GM12878 (cell line): ENCODE measurements at regions not wholly inside any gene's neighbourhood (a gene's known extent, or its start where the extent isn't known, plus 50 kb on each side); places are given as distances from the start of the nearest gene placed in this dataset.

ENCODE experiments used
- ATAC-seq: fragments of 200-7000 bp; cut with Tn5 transposase; 3 replicates; pipeline ENCODE4 v1.9.1; 2020; ENCODE audit warnings: mild to moderate bottlenecking, moderate library complexity
- BruUV-seq: library from RNA; stranded (reverse); fragments of 400-500 nt; replicated peaks from 2 replicates; lab custom pipeline; 2021; lab: Mats Ljungman, UMichigan
- CTCF ChIA-PET: fragments of 300-600 bp; sonication (Branson Sonifier 250); formaldehyde crosslinking; extraction: SDS; loops from one replicate; lab custom pipeline; 2021; ENCODE audit warnings: inconsistent platforms; lab: Yijun Ruan, JAX
- POLR2A ChIA-PET: fragments of 350-600 bp; formaldehyde crosslinking; extraction: SDS; loops from one replicate; lab custom pipeline; 2021; ENCODE audit warnings: inconsistent platforms; lab: Charles Lee
- RAD21 ChIA-PET: fragments of 300-600 bp; sonication (Branson Sonifier 250); formaldehyde crosslinking; loops from one replicate; lab custom pipeline; 2023; ENCODE audit warnings: antibody characterized with exemption; ENCODE audit not compliant: unreplicated experiment; lab: Charles Lee
- SMC1A ChIA-PET: fragments of 300-600 bp; sonication (Branson Sonifier 250); formaldehyde crosslinking; loops from one replicate; lab custom pipeline; 2023; ENCODE audit not compliant: unreplicated experiment, uncharacterized antibody; lab: Charles Lee
- DNase-seq: peaks from one replicate; pipeline ENCODE4 v3.0.0-alpha.2; 2011; ENCODE audit warnings: low read depth, low spot score
- FAIRE-seq: peaks from 3 replicates; lab custom pipeline; 2011; peaks lifted over from hg19 to GRCh38; lab: Jason Lieb, UNC
- H2AFZ ChIP-seq: 2 replicates; pipeline ENCODE4 v1.6.0; 2011; ENCODE audit warnings: low read depth, low read length, control low read depth; ENCODE audit not compliant: control insufficient read depth
- H3K27ac ChIP-seq: 2 replicates; pipeline ENCODE4 v1.5.1; 2011; ENCODE audit warnings: control low read depth; ENCODE audit not compliant: control insufficient read depth, insufficient read depth
- H3K27me3 ChIP-seq, 2 experiments: replicated peaks in 1 of 2; 2 replicates each; pipeline versions ENCODE4 v1.6.0 to v1.6.1; 2011; ENCODE audit warnings: low read length in 1 of 2; ENCODE audit not compliant: control insufficient read depth in 2 of 2, insufficient read depth in 2 of 2
- H3K36me3 ChIP-seq, 2 experiments: 2 replicates each; pipeline ENCODE4 v1.5.1; 2011; ENCODE audit warnings: low read length in 1 of 2; ENCODE audit not compliant: control insufficient read depth in 2 of 2, insufficient read depth in 2 of 2
- H3K4me1 ChIP-seq: 2 replicates; pipeline ENCODE4 v1.6.1; 2011; ENCODE audit warnings: mild to moderate bottlenecking, low read length, moderate library complexity, mixed read lengths; ENCODE audit not compliant: control insufficient read depth, insufficient read depth
- H3K4me2 ChIP-seq: 2 replicates; pipeline ENCODE4 v1.6.0; 2011; ENCODE audit warnings: control low read depth; ENCODE audit not compliant: control insufficient read depth, insufficient read depth
- H3K4me3 ChIP-seq: fragments of 200-600 bp; sonication (generic); 2 replicates; pipeline ENCODE4 v1.5.1; 2016
- H3K79me2 ChIP-seq: 2 replicates; pipeline ENCODE4 v1.6.0; 2011; ENCODE audit warnings: low read length; ENCODE audit not compliant: control insufficient read depth, insufficient read depth
- H3K9ac ChIP-seq: 2 replicates; pipeline ENCODE4 v1.8.0; 2011; ENCODE audit warnings: low read length, control low read depth, mixed read lengths; ENCODE audit not compliant: control insufficient read depth, insufficient read depth
- H3K9me3 ChIP-seq: replicated peaks from 3 replicates; pipeline ENCODE4 v1.5.1; 2011; ENCODE audit warnings: mild to moderate bottlenecking, low read length; ENCODE audit not compliant: control insufficient read depth, insufficient read depth
- H4K20me1 ChIP-seq: 2 replicates; pipeline ENCODE4 v1.6.0; 2011; ENCODE audit not compliant: control insufficient read depth, insufficient read depth
- BRCA1 ChIP-seq: IDR thresholded peaks from 2 replicates; pipeline ENCODE4 v1.6.1; 2011; ENCODE audit warnings: low read depth, low read length, improper control_type of control experiment
- EGR1 ChIP-seq, 2 experiments: IDR thresholded peaks; 1 replicate in 1 of 2; 2 replicates in 1 of 2; pipeline ENCODE4 v1.6.1; 2011 to 2012; ENCODE audit warnings: low read depth in 2 of 2, low read length in 2 of 2, borderline replicate concordance in 1 of 2, mild to moderate bottlenecking in 1 of 2, moderate library complexity in 1 of 2
- MXI1 ChIP-seq: fragments of 150-350 bp; IDR thresholded peaks from 2 replicates; pipeline ENCODE4 v1.6.1; 2011; ENCODE audit warnings: low read depth, mild to moderate bottlenecking, inconsistent platforms, low read length, improper control_type of control experiment
- PAX5 ChIP-seq: IDR thresholded peaks from 2 replicates; pipeline ENCODE4 v1.6.1; 2011; ENCODE audit warnings: low read depth, low read length, borderline replicate concordance
- POLR2AphosphoS5 ChIP-seq: IDR thresholded peaks from 2 replicates; pipeline ENCODE4 v1.6.1; 2011; ENCODE audit warnings: mild to moderate bottlenecking, low read length, inconsistent platforms
- RB1 ChIP-seq: fragments of 450-650 bp; formaldehyde crosslinking; IDR thresholded peaks from 2 replicates; pipeline ENCODE4 v1.6.1; 2017; ENCODE audit warnings: mild to moderate bottlenecking, borderline replicate concordance
- SIX5 ChIP-seq: IDR thresholded peaks from 2 replicates; pipeline ENCODE4 v1.6.1; 2011; ENCODE audit warnings: mild to moderate bottlenecking, low read depth, low read length, moderate library complexity; ENCODE audit not compliant: severe bottlenecking
- ZBED1 ChIP-seq: IDR thresholded peaks from 2 replicates; pipeline ENCODE4 v1.6.1; 2016; ENCODE audit warnings: borderline replicate concordance
- ZNF622 ChIP-seq: fragments of 450-650 bp; IDR thresholded peaks from 2 replicates; pipeline ENCODE4 v1.6.1; 2017; ENCODE audit warnings: mild to moderate bottlenecking, inconsistent platforms
- in situ Hi-C: fragments of 300-500 bp; cut with MboI; formaldehyde crosslinking; loops from 9 replicates; pipeline ENCODE4 v1.14.3; 2018; ENCODE audit warnings: mixed read lengths
- intact Hi-C: fragments of 100-400 bp; cut with micrococcal nuclease; formaldehyde crosslinking; loops from one replicate; pipeline ENCODE4 v1.14.2; 2022; ENCODE audit not compliant: unreplicated experiment
- TF ChIP-seq, protein P1 (sequence below): fragments of 450-650 bp; formaldehyde crosslinking; IDR thresholded peaks from 2 replicates; pipeline ENCODE4 v1.4.0; 2022; ENCODE audit warnings: mild to moderate bottlenecking, moderate library complexity
- TF ChIP-seq, protein P2 (sequence below): IDR thresholded peaks from 2 replicates; pipeline ENCODE4 v1.6.1; 2012; ENCODE audit warnings: mild to moderate bottlenecking, low read depth, low read length
- TF ChIP-seq, protein P3 (sequence below): fragments of 450-650 bp; IDR thresholded peaks from 2 replicates; pipeline ENCODE4 v1.6.1; 2016; ENCODE audit warnings: mild to moderate bottlenecking, moderate library complexity, borderline replicate concordance

DNA sequence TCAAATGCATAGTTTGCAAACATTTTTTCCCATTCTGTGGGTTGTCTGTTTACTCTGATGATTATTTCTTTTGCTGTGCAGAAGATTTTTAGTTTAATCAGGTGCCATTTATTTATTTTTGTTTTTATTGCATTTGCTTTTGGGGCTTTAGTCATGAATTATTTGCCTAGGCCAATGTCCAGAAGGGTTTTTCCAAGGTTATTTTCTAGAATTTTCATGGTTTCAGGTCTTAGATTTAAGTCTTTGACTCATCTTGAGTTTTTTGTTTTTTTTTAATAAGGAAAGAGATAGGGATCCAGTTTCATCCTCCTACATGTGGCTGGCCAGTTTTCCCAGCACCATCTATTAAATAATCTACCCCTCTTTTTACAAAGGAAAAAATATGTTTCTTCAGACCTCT is 57.2 kb upstream of the TMEM260 start:
- no peaks in the 10 kb centered on the region for H3K4me1 ChIP-seq
- intact Hi-C loops = no loop called here
- no peaks in the 10 kb centered on the region for H4K20me1 ChIP-seq
- H3K36me3 ChIP-seq = no peaks in the 10 kb centered on the region
- FAIRE-seq (no peak), DNase-seq (no peak), ATAC-seq (no peak)
- POLR2A ChIA-PET = no interaction called here
- no peak overlapping the region for H3K4me3 ChIP-seq
- H3K4me2 ChIP-seq = no peak overlapping the region
- no peak overlapping the region for H3K27ac ChIP-seq
- CTCF ChIA-PET = no interaction called here
- no peak overlapping the region for H2AFZ ChIP-seq
- BruUV-seq = no TSS peak
- H3K9ac ChIP-seq = no peak overlapping the region
- H3K79me2 ChIP-seq = no peaks in the 10 kb centered on the region
- RAD21 ChIA-PET = no interaction called here
- no peak for TF ChIP-seq SIX5
- no peak for TF ChIP-seq ZBED1
- TF ChIP-seq, protein P1, sequence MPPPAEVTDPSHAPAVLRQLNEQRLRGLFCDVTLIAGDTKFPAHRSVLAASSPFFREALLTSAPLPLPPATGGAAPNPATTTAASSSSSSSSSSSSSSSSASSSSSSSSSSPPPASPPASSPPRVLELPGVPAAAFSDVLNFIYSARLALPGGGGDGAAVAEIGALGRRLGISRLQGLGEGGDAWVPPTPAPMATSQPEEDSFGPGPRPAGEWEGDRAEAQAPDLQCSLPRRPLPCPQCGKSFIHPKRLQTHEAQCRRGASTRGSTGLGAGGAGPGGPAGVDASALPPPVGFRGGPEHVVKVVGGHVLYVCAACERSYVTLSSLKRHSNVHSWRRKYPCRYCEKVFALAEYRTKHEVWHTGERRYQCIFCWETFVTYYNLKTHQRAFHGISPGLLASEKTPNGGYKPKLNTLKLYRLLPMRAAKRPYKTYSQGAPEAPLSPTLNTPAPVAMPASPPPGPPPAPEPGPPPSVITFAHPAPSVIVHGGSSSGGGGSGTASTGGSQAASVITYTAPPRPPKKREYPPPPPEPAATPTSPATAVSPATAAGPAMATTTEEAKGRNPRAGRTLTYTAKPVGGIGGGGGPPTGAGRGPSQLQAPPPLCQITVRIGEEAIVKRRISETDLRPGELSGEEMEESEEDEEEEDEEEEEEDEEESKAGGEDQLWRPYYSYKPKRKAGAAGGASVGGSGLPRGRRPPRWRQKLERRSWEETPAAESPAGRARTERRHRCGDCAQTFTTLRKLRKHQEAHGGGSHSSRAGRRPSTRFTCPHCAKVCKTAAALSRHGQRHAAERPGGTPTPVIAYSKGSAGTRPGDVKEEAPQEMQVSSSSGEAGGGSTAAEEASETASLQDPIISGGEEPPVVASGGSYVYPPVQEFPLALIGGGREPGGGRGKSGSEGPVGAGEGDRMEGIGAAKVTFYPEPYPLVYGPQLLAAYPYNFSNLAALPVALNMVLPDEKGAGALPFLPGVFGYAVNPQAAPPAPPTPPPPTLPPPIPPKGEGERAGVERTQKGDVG (CRISPR knock-in tag) = no peak
- no peak for TF ChIP-seq PAX5
- no peak for TF ChIP-seq ZNF622
- TF ChIP-seq BRCA1 = no peak
- TF ChIP-seq RB1 = no peak
- no peak for TF ChIP-seq MXI1
- TF ChIP-seq, protein P2, sequence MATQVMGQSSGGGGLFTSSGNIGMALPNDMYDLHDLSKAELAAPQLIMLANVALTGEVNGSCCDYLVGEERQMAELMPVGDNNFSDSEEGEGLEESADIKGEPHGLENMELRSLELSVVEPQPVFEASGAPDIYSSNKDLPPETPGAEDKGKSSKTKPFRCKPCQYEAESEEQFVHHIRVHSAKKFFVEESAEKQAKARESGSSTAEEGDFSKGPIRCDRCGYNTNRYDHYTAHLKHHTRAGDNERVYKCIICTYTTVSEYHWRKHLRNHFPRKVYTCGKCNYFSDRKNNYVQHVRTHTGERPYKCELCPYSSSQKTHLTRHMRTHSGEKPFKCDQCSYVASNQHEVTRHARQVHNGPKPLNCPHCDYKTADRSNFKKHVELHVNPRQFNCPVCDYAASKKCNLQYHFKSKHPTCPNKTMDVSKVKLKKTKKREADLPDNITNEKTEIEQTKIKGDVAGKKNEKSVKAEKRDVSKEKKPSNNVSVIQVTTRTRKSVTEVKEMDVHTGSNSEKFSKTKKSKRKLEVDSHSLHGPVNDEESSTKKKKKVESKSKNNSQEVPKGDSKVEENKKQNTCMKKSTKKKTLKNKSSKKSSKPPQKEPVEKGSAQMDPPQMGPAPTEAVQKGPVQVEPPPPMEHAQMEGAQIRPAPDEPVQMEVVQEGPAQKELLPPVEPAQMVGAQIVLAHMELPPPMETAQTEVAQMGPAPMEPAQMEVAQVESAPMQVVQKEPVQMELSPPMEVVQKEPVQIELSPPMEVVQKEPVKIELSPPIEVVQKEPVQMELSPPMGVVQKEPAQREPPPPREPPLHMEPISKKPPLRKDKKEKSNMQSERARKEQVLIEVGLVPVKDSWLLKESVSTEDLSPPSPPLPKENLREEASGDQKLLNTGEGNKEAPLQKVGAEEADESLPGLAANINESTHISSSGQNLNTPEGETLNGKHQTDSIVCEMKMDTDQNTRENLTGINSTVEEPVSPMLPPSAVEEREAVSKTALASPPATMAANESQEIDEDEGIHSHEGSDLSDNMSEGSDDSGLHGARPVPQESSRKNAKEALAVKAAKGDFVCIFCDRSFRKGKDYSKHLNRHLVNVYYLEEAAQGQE = no peak
- TF ChIP-seq, protein P3, sequence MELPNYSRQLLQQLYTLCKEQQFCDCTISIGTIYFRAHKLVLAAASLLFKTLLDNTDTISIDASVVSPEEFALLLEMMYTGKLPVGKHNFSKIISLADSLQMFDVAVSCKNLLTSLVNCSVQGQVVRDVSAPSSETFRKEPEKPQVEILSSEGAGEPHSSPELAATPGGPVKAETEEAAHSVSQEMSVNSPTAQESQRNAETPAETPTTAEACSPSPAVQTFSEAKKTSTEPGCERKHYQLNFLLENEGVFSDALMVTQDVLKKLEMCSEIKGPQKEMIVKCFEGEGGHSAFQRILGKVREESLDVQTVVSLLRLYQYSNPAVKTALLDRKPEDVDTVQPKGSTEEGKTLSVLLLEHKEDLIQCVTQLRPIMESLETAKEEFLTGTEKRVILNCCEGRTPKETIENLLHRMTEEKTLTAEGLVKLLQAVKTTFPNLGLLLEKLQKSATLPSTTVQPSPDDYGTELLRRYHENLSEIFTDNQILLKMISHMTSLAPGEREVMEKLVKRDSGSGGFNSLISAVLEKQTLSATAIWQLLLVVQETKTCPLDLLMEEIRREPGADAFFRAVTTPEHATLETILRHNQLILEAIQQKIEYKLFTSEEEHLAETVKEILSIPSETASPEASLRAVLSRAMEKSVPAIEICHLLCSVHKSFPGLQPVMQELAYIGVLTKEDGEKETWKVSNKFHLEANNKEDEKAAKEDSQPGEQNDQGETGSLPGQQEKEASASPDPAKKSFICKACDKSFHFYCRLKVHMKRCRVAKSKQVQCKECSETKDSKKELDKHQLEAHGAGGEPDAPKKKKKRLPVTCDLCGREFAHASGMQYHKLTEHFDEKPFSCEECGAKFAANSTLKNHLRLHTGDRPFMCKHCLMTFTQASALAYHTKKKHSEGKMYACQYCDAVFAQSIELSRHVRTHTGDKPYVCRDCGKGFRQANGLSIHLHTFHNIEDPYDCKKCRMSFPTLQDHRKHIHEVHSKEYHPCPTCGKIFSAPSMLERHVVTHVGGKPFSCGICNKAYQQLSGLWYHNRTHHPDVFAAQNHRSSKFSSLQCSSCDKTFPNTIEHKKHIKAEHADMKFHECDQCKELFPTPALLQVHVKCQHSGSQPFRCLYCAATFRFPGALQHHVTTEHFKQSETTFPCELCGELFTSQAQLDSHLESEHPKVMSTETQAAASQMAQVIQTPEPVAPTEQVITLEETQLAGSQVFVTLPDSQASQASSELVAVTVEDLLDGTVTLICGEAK = no peak
- TF ChIP-seq POLR2AphosphoS5 = no peak
- no peak for TF ChIP-seq EGR1 (IDR thresholded peaks at IDR 0.05; ENCODE audit: borderline replicate concordance in 1 of 2, low read depth in 2 of 2, low read length in 2 of 2)
- TF ChIP-seq, all 136 proteins: peak for 0
- SMC1A ChIA-PET = no interaction called here
- in situ Hi-C loops = no loop called here
- Histone ChIP-seq H3K27me3 (peaks cover 0 to 5% of the 10 kb centered on the region in 2 experiments; a peak in 2 of 4 replicates), H3K9me3 (no peaks in the 10 kb centered on the region)
